Left lung (tissue), 4 donors: ENCODE measurements at regions not wholly inside any gene's neighbourhood (a gene's known extent, or its start where the extent isn't known, plus 50 kb on each side); places are given as distances from the start of the nearest gene placed in this dataset.

Experiments
- ATAC-seq: fragments of 200-7000 bp; cut with Tn5 transposase; one replicate; pipeline ENCODE4 v1.9.1; 2020; ENCODE audit warnings: moderate library complexity
- DNase-seq, 4 donors: peaks; one replicate each; pipeline ENCODE4 v3.0.0-alpha.2; 2013 to 2020
- H3K27ac ChIP-seq, 2 donors: fragments of 200-600 bp; sonication (generic) in 1 of 2; one replicate each; pipeline versions ENCODE4 v1.5.0 to v1.8.0; 2020 to 2021
- H3K27me3 ChIP-seq, 2 donors: fragments of 200-600 bp; sonication (generic) in 1 of 2; one replicate each; pipeline versions ENCODE4 v1.5.0 to v1.8.0; 2020 to 2021
- H3K36me3 ChIP-seq, 2 donors: fragments of 200-600 bp; sonication (generic) in 1 of 2; one replicate each; pipeline versions ENCODE4 v1.5.0 to v1.8.0; 2020 to 2021
- H3K4me1 ChIP-seq, 2 donors: fragments of 200-600 bp; one replicate each; pipeline ENCODE4 v1.8.0; 2021
- H3K4me3 ChIP-seq, 2 donors: fragments of 200-600 bp; sonication (generic) in 1 of 2; one replicate each; pipeline versions ENCODE4 v1.5.0 to v1.8.0; 2020 to 2021; ENCODE audit warnings: mild to moderate bottlenecking in 1 of 2
- H3K9me3 ChIP-seq, 2 donors: fragments of 200-600 bp; sonication (generic) in 1 of 2; one replicate each; pipeline versions ENCODE4 v1.5.0 to v1.8.0; 2020 to 2021
- CTCF ChIP-seq, 2 donors: fragments of 200-600 bp; sonication (generic) in 1 of 2; IDR thresholded peaks; one replicate each; pipeline versions ENCODE4 v1.5.0 to v1.8.0; 2021; ENCODE audit warnings: antibody characterized with exemption in 2 of 2
- intact Hi-C, 2 donors: fragments of 100-400 bp; cut with DNase I; formaldehyde crosslinking; loops; one replicate each; pipeline versions ENCODE4 v1.11.2 to v1.14.2; 2022
- donor health status: DM: no; HTN: yes; CAD: no.
- donor health status: DM: no; HTN: no; CAD: no.

GRCh38 chr4:38232741-38233140 is 272.5 kb downstream of the PTTG2 start:
- Histone ChIP-seq H3K4me1 (peaks cover 0 to 3% of the 10 kb centered on the region in 2 donors), H3K27me3 (no peaks in the 10 kb centered on the region), H3K4me3 (no peak overlapping the region), H3K27ac (no peak overlapping the region), H3K36me3 (no peaks in the 10 kb centered on the region), H3K9me3 (no peaks in the 10 kb centered on the region)
- no peak for ATAC-seq
- intact Hi-C loops, result no loop called here
- no peak for DNase-seq
- TF ChIP-seq CTCF (IDR thresholded peaks at IDR 0.05), result no peak

DNA sequence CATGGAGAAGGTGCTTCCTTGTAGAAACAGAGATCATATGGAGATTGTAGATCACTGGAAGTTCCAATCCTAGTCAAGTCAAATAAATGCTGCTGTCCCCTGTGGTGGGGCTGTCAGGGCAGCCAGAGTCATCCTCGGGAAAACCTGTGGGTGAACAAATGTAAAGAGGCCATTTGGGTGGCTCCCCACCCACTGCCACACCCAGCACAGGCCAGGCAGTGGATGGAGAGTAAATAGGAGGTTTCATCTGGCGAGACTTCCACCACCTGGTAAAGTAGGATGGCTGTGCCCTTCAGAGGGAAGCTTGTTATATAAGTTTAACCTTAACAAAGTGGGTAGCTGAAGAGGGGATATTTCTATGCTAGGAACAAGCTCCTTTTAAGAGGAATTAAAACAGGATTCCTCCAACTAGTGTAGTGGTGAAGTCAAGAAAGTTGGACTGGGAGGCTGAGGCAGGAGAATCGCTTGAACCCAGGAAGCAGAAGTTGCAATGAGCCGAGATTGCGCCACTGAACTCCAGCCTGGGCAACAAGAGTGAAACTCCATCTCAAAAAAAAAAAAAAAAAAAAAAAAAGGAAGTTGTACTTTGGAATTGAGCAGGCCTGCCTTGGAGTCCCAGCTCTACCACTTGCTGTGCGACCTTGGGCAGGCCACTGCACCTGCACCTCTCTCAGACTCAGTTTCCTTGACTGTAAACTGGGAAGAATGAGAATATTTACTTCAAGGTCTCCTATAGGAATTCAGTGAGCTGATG is 273.7 kb downstream of the PTTG2 start:
- Histone ChIP-seq H3K4me3 (no peak overlapping the region), H3K4me1 (peaks cover 0 to 3% of the 10 kb centered on the region in 2 donors), H3K27ac (no peak overlapping the region), H3K36me3 (no peaks in the 10 kb centered on the region), H3K9me3 (no peaks in the 10 kb centered on the region), H3K27me3 (no peaks in the 10 kb centered on the region)
- peak; percentile 27 for ATAC-seq
- intact Hi-C loops, result no loop called here
- peak in 1 of 4 donors; percentile 70 for DNase-seq
- TF ChIP-seq CTCF (IDR thresholded peaks at IDR 0.05), result no peak

DNA sequence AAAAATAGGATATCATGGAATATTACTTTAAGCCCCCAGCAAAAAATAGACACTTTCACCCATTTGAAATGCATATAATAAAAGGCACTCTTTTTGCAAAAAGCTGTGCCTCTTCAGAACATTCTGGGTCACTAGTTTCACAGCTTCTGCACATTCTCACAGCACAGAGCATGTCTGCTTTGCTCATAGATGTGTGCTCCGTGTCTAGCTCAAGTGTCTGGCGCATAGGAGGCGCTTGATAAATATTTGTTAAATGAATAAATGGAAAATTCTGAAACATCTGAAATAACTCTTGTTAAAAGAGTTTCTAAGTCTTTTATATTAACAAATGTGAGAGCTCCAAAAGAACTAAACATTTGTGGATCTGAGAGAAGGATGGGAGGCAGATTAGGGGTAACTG is 275.2 kb downstream of the PTTG2 start:
- intact Hi-C loops, result no loop called here
- Histone ChIP-seq H3K27ac (no peak overlapping the region), H3K4me1 (peaks cover 0 to 3% of the 10 kb centered on the region in 2 donors), H3K9me3 (no peaks in the 10 kb centered on the region), H3K27me3 (no peaks in the 10 kb centered on the region), H3K36me3 (no peaks in the 10 kb centered on the region), H3K4me3 (no peak overlapping the region)
- DNase-seq (no peak), ATAC-seq (no peak)
- TF ChIP-seq CTCF (IDR thresholded peaks at IDR 0.05), result no peak

DNA sequence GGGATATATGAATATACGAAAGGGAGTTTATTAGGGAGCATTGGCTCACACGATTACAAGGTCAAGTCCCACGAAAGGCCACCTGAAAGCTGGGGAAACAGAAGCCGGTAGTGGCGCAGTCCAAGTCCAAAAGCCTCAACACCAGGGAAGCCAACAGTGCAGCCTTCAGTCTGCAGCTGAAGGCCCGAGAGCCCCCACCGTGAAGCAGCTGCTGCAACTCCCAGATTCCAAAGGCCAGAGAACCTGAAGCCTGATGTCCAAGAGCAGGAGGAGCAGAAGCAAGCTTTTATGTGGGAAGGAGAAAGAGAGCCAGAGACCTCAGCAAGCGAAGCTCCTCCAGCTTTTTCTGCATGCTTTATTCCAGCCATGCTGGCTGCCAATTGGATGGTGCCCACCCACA is 275.8 kb downstream of the PTTG2 start:
- Histone ChIP-seq H3K36me3 (no peaks in the 10 kb centered on the region), H3K4me1 (peaks cover 0 to 3% of the 10 kb centered on the region in 2 donors), H3K4me3 (no peak overlapping the region), H3K27ac (no peak overlapping the region), H3K9me3 (no peaks in the 10 kb centered on the region), H3K27me3 (no peaks in the 10 kb centered on the region)
- no peak for ATAC-seq
- no peak for DNase-seq
- no peak for TF ChIP-seq CTCF (IDR thresholded peaks at IDR 0.05)
- intact Hi-C loops, result no loop called here

DNA sequence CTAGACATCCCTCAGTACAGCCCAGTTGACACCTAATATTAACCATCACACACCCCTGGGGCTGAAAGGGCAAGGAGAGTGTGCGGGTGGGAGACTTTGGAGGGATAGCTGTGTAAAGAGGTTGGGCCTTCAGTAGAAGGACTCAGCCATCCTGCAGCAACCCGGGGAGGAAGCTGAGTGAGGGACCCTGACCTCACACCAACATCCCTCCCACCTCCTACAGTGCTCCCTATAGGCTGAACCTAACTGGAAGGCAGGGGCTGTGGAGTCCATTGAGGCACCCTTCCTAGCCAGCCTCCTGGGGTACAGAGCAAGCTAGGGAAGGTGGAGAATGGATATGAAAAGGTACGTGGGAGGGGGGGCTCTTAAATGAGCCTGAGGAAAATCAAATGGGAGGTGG is 276.3 kb downstream of the PTTG2 start:
- intact Hi-C loops, result no loop called here
- H3K4me1 ChIP-seq, result peaks cover 0 to 3% of the 10 kb centered on the region in 2 donors
- H3K27ac ChIP-seq, result no peak overlapping the region
- TF ChIP-seq CTCF (IDR thresholded peaks at IDR 0.05), result no peak
- H3K4me3 ChIP-seq, result no peak overlapping the region
- H3K9me3 ChIP-seq, result no peaks in the 10 kb centered on the region
- ATAC-seq (no peak), DNase-seq (no peak)
- H3K36me3 ChIP-seq, result no peaks in the 10 kb centered on the region
- H3K27me3 ChIP-seq, result no peaks in the 10 kb centered on the region
